ENCODE measurements at regions not wholly inside any gene's neighbourhood (a gene's known extent, or its start where the extent isn't known, plus 50 kb on each side); places are given as distances from the start of the nearest gene placed in this dataset.

- no peak for TF ChIP-seq POLR2A (IDR thresholded peaks at IDR 0.05; ENCODE audit: borderline replicate concordance, extremely low read depth, insufficient read depth, insufficient read length)
- no peak for TF ChIP-seq CTCF (IDR thresholded peaks at IDR 0.05 in 2 of 3, conservative IDR thresholded peaks at IDR 0.05 in 1 of 3; ENCODE audit: borderline replicate concordance in 1 of 3, insufficient read depth in 1 of 3, low read depth in 2 of 3, low read length in 2 of 3)
- no peak for TF ChIP-seq SP1 (IDR thresholded peaks at IDR 0.05; ENCODE audit: low read depth)
- no peak for TF ChIP-seq REST (IDR thresholded peaks at IDR 0.05; ENCODE audit: low read depth)
- TF ChIP-seq POLR2AphosphoS5 (IDR thresholded peaks at IDR 0.05; ENCODE audit: low read depth, low read length): no peak
Measured at GRCh38 chr20:52880259-52880658, 91.9 kb upstream of the TSHZ2 start.

Data from HCT116 (cell line).